H9 (cell line): ENCODE measurements at regions not wholly inside any gene's neighbourhood (a gene's known extent, or its start where the extent isn't known, plus 50 kb on each side); places are given as distances from the start of the nearest gene placed in this dataset.

Source experiments
- DNase-seq: peaks from one replicate; pipeline ENCODE4 v3.0.0-alpha.2; 2017
- H2AFZ ChIP-seq: one replicate; pipeline ENCODE4 v1.6.1; 2013; ENCODE audit warnings: mild to moderate bottlenecking, low read length, control low read depth, moderate library complexity
- H2AK5ac ChIP-seq: 2 replicates; pipeline ENCODE4 v1.6.1; 2013; ENCODE audit warnings: low read length, control low read depth, mixed read lengths; ENCODE audit not compliant: insufficient read length
- H2BK120ac ChIP-seq: one replicate; pipeline ENCODE4 v1.6.1; 2013; ENCODE audit warnings: low read depth, mild to moderate bottlenecking, low read length, control low read depth, inconsistent platforms; ENCODE audit not compliant: poor library complexity, severe bottlenecking
- H2BK12ac ChIP-seq: 2 replicates; pipeline ENCODE4 v1.6.1; 2013; ENCODE audit warnings: low read length, control low read depth, mixed read lengths, low read depth; ENCODE audit not compliant: insufficient read length
- H2BK15ac ChIP-seq: 2 replicates; pipeline ENCODE4 v1.6.1; 2013; ENCODE audit warnings: low read depth, low read length, control low read depth
- H2BK20ac ChIP-seq: one replicate; pipeline ENCODE4 v1.6.1; 2013; ENCODE audit warnings: low read depth, mild to moderate bottlenecking, low read length, control low read depth, inconsistent platforms; ENCODE audit not compliant: poor library complexity, severe bottlenecking
- H2BK5ac ChIP-seq: 2 replicates; pipeline ENCODE4 v1.6.1; 2013; ENCODE audit warnings: low read length, control low read depth, mixed read lengths; ENCODE audit not compliant: insufficient read length
- H3K14ac ChIP-seq: 2 replicates; pipeline ENCODE4 v1.6.1; 2013; ENCODE audit warnings: low read length, control low read depth; ENCODE audit not compliant: insufficient read depth
- H3K18ac ChIP-seq: 2 replicates; pipeline ENCODE4 v1.6.1; 2013; ENCODE audit warnings: low read depth, mild to moderate bottlenecking, mixed read lengths, low read length, control low read depth; ENCODE audit not compliant: insufficient read length
- H3K23ac ChIP-seq: 2 replicates; pipeline ENCODE4 v1.6.1; 2013; ENCODE audit warnings: low read length, control low read depth, mixed read lengths, low read depth; ENCODE audit not compliant: insufficient read length
- H3K23me2 ChIP-seq: 2 replicates; pipeline ENCODE4 v1.6.1; 2013; ENCODE audit warnings: low read depth, mild to moderate bottlenecking, mixed read lengths, low read length, control low read depth; ENCODE audit not compliant: insufficient read length, poor library complexity, severe bottlenecking
- H3K27ac ChIP-seq: 2 replicates; pipeline ENCODE4 v1.5.1; 2013; ENCODE audit warnings: low read length, control low read depth, mixed read lengths, low read depth; ENCODE audit not compliant: insufficient read length
- H3K27me3 ChIP-seq: 2 replicates; pipeline ENCODE4 v1.6.1; 2013; ENCODE audit warnings: low read length, control low read depth, inconsistent platforms; ENCODE audit not compliant: insufficient read depth
- H3K4ac ChIP-seq: 2 replicates; pipeline ENCODE4 v1.6.1; 2013; ENCODE audit warnings: low read depth, mild to moderate bottlenecking, control low read depth, inconsistent platforms, low read length, moderate library complexity
- H3K4me1 ChIP-seq: 2 replicates; pipeline ENCODE4 v1.6.1; 2013; ENCODE audit warnings: low read length, control low read depth, inconsistent platforms; ENCODE audit not compliant: insufficient read depth
- H3K4me2 ChIP-seq: 2 replicates; pipeline ENCODE4 v1.6.1; 2013; ENCODE audit warnings: low read length, control low read depth, mixed read lengths; ENCODE audit not compliant: insufficient read length, insufficient read depth
- H3K56ac ChIP-seq: 2 replicates; pipeline ENCODE4 v1.6.1; 2013; ENCODE audit warnings: low read depth, mild to moderate bottlenecking, mixed read lengths, low read length, control low read depth; ENCODE audit not compliant: insufficient read length
- H3K79me1 ChIP-seq: 2 replicates; pipeline ENCODE4 v1.6.1; 2013; ENCODE audit warnings: low read depth, mild to moderate bottlenecking, moderate library complexity, low read length, control low read depth, inconsistent platforms; ENCODE audit not compliant: insufficient read depth, poor library complexity, severe bottlenecking
- H3K79me2 ChIP-seq: 2 replicates; pipeline ENCODE4 v1.6.1; 2013; ENCODE audit warnings: low read length, control low read depth, inconsistent platforms; ENCODE audit not compliant: insufficient read depth
- H3K9ac ChIP-seq: 2 replicates; pipeline ENCODE4 v1.6.1; 2013; ENCODE audit warnings: low read length, control low read depth, mixed read lengths; ENCODE audit not compliant: insufficient read length; ENCODE audit errors: extremely low read depth
- H3K9me3 ChIP-seq: one replicate; pipeline ENCODE4 v1.6.1; 2013; ENCODE audit warnings: low read depth, low read length, inconsistent platforms; ENCODE audit not compliant: control insufficient read depth
- H3T11ph ChIP-seq: one replicate; pipeline ENCODE4 v1.6.1; 2013; ENCODE audit warnings: mild to moderate bottlenecking, low read length, control low read depth, inconsistent platforms
- H4K20me1 ChIP-seq: one replicate; pipeline ENCODE4 v1.6.1; 2013; ENCODE audit not compliant: control insufficient read depth, insufficient read length, insufficient read depth
- H4K5ac ChIP-seq: 2 replicates; pipeline ENCODE4 v1.6.1; 2013; ENCODE audit warnings: low read depth, mild to moderate bottlenecking, mixed read lengths, low read length, control low read depth; ENCODE audit not compliant: insufficient read length
- H4K8ac ChIP-seq: replicated peaks from 2 replicates; pipeline ENCODE4 v1.6.1; 2013; ENCODE audit warnings: low read length, control low read depth, mixed read lengths, low read depth; ENCODE audit not compliant: insufficient read length
- H4K91ac ChIP-seq: 2 replicates; pipeline ENCODE4 v1.6.1; 2013; ENCODE audit warnings: low read depth, mild to moderate bottlenecking, moderate library complexity, mixed read lengths, low read length, control low read depth; ENCODE audit not compliant: insufficient read length
- H3K27ac Mint-ChIP-seq, 3 experiments: 2 replicates in 2 of 3; 3 replicates in 1 of 3; pipeline ENCODE4 v1.8.0; 2020 to 2021; ENCODE audit warnings: mixed read lengths in 3 of 3, mild to moderate bottlenecking in 1 of 3, moderate library complexity in 1 of 3
- H3K27me3 Mint-ChIP-seq: 2 replicates; pipeline ENCODE4 v1.8.0; 2021; ENCODE audit warnings: low read depth, mild to moderate bottlenecking, moderate library complexity, mixed read lengths
- H3K36me3 Mint-ChIP-seq, 3 experiments: 2 replicates in 2 of 3; 3 replicates in 1 of 3; pipeline ENCODE4 v1.8.0; 2020 to 2021; ENCODE audit warnings: low read depth in 3 of 3, mixed read lengths in 3 of 3; ENCODE audit not compliant: insufficient read depth in 1 of 3
- H3K4me1 Mint-ChIP-seq, 2 experiments: 2 replicates each; pipeline ENCODE4 v1.8.0; 2020; ENCODE audit warnings: mixed read lengths in 2 of 2
- H3K4me3 Mint-ChIP-seq, 2 experiments: 2 replicates in 1 of 2; 3 replicates in 1 of 2; pipeline ENCODE4 v1.8.0; 2020 to 2021; ENCODE audit warnings: mild to moderate bottlenecking in 2 of 2, mixed read lengths in 2 of 2, moderate library complexity in 1 of 2
- H3K9me3 Mint-ChIP-seq, 2 experiments: 2 replicates in 1 of 2; 3 replicates in 1 of 2; pipeline ENCODE4 v1.8.0; 2020; ENCODE audit warnings: mild to moderate bottlenecking in 2 of 2, mixed read lengths in 2 of 2, moderate library complexity in 1 of 2
- CTCF ChIP-seq: fragments of 200-600 bp; sonication (generic); conservative IDR thresholded peaks from 3 replicates; pipeline ENCODE4 v1.8.0; 2021; ENCODE audit warnings: antibody characterized with exemption, mild to moderate bottlenecking
- WGBS: extraction: QIAGEN DNeasy Blood & Tissue Kit; methylation state at CpG from one replicate; pipeline ENCODE4 v1.1.7; 2013; ENCODE audit warnings: missing lambda C conversion rate, low lambda C conversion rate, mixed read lengths; ENCODE audit not compliant: insufficient read length; ENCODE audit errors: extremely low coverage; 5-methylcytosine and 5-hydroxymethylcytosine counted together

GRCh38 chr18:44452346-44452745 is 228.3 kb upstream of the SETBP1 start:
- Mint-ChIP-seq H3K27ac (no peak overlapping the region), H3K27me3 (no peaks in the 10 kb centered on the region), H3K9me3 (no peaks in the 10 kb centered on the region; a peak in 1 of 5 replicates), H3K4me1 (no peaks in the 10 kb centered on the region), H3K4me3 (no peak overlapping the region), H3K36me3 (no peaks in the 10 kb centered on the region)
- no peak overlapping the region for H2AFZ ChIP-seq
- no peak overlapping the region for H2BK20ac ChIP-seq
- no peak overlapping the region for H2AK5ac ChIP-seq
- no peak overlapping the region for H2BK120ac ChIP-seq
- no peak overlapping the region for H3K14ac ChIP-seq
- no peak overlapping the region for H2BK15ac ChIP-seq
- no peaks in the 10 kb centered on the region for H3K23me2 ChIP-seq
- no peak overlapping the region for H3K56ac ChIP-seq
- no peak overlapping the region for H3K27ac ChIP-seq
- no peaks in the 10 kb centered on the region for H4K20me1 ChIP-seq
- H2BK5ac ChIP-seq = no peak overlapping the region
- no peak overlapping the region for H4K8ac ChIP-seq
- no peak for DNase-seq
- H3K4ac ChIP-seq = no peak overlapping the region
- no peaks in the 10 kb centered on the region for H3K4me1 ChIP-seq
- H3K9me3 ChIP-seq = no peaks in the 10 kb centered on the region
- H3T11ph ChIP-seq = no peak overlapping the region
- H3K79me1 ChIP-seq = no peaks in the 10 kb centered on the region
- no peak overlapping the region for H4K5ac ChIP-seq
- no peak overlapping the region for H3K4me2 ChIP-seq
- no peak for TF ChIP-seq CTCF
- H3K9ac ChIP-seq = no peak overlapping the region
- H3K23ac ChIP-seq = no peak overlapping the region
- no CpG with 5 or more reads among the region's 2 CpGs for WGBS
- no peaks in the 10 kb centered on the region for H3K27me3 ChIP-seq
- no peak overlapping the region for H2BK12ac ChIP-seq
- H3K79me2 ChIP-seq = no peaks in the 10 kb centered on the region
- H3K18ac ChIP-seq = no peak overlapping the region
- no peak overlapping the region for H4K91ac ChIP-seq
